Gastroesophageal sphincter (tissue), 4 donors: ENCODE measurements at regions not wholly inside any gene's neighbourhood (a gene's known extent, or its start where the extent isn't known, plus 50 kb on each side); places are given as distances from the start of the nearest gene placed in this dataset.
A peak's percentile ranks its signal among the peaks of the same experiment; 100 is the strongest.

Source experiments
- ATAC-seq: fragments of 150-250 bp; one replicate; pipeline ENCODE4 v1.9.1; 2016; ENCODE audit warnings: mild to moderate bottlenecking, moderate library complexity
- H3K27ac ChIP-seq, 4 donors: fragments of 200-600 bp; sonication (generic) in 3 of 4; 1 replicate in 3 of 4; 2 replicates in 1 of 4; pipeline ENCODE4 v1.5.1; 2016 to 2019
- H3K27me3 ChIP-seq: fragments of 200-600 bp; sonication (generic); one replicate; pipeline ENCODE4 v1.5.1; 2019
- H3K36me3 ChIP-seq, 2 donors: fragments of 200-600 bp; sonication (generic); one replicate each; pipeline ENCODE4 v1.5.1; 2019; ENCODE audit warnings: control low read depth in 1 of 2
- H3K4me1 ChIP-seq, 3 donors: fragments of 200-600 bp; sonication (generic); 1 replicate in 2 of 3; 2 replicates in 1 of 3; pipeline ENCODE4 v1.5.1; 2016 to 2019; ENCODE audit warnings: control low read depth in 2 of 3
- H3K4me3 ChIP-seq, 2 donors: fragments of 200-600 bp; sonication (generic); one replicate each; pipeline ENCODE4 v1.5.1; 2019; ENCODE audit warnings: mild to moderate bottlenecking in 1 of 2, moderate library complexity in 1 of 2
- H3K9me3 ChIP-seq, 3 donors: fragments of 200-600 bp; sonication (generic); one replicate each; pipeline ENCODE4 v1.5.1; 2017 to 2019; ENCODE audit warnings: control low read depth in 2 of 3
- EP300 ChIP-seq: sonication (generic); formaldehyde crosslinking; IDR thresholded peaks from one replicate; pipeline ENCODE4 v1.6.1; 2017; ENCODE audit warnings: antibody characterized with exemption, mild to moderate bottlenecking
- POLR2A ChIP-seq, 2 donors: fragments of 450-650 bp; IDR thresholded peaks; one replicate each; pipeline ENCODE4 v1.6.1; 2017; ENCODE audit warnings: antibody characterized with exemption in 2 of 2, mild to moderate bottlenecking in 2 of 2, moderate library complexity in 1 of 2
- POLR2AphosphoS5 ChIP-seq: sonication (generic); formaldehyde crosslinking; IDR thresholded peaks from one replicate; pipeline ENCODE4 v1.6.1; 2017; ENCODE audit warnings: antibody characterized with exemption
- WGBS, 2 donors: methylation state at CpG; one replicate each; pipeline ENCODE4 v1.1.5; 2018; ENCODE audit warnings: low coverage in 1 of 2; 5-methylcytosine and 5-hydroxymethylcytosine counted together
- TF ChIP-seq, protein P1 (sequence below), 4 experiments: fragments of 200-600 bp in 2 of 4; fragments of 450-650 bp in 2 of 4; sonication (generic) in 1 of 4; IDR thresholded peaks; one replicate each; pipeline ENCODE4 v1.5.1; 2017 to 2019; ENCODE audit warnings: antibody characterized with exemption in 4 of 4, mild to moderate bottlenecking in 2 of 4, moderate library complexity in 2 of 4

DNA sequence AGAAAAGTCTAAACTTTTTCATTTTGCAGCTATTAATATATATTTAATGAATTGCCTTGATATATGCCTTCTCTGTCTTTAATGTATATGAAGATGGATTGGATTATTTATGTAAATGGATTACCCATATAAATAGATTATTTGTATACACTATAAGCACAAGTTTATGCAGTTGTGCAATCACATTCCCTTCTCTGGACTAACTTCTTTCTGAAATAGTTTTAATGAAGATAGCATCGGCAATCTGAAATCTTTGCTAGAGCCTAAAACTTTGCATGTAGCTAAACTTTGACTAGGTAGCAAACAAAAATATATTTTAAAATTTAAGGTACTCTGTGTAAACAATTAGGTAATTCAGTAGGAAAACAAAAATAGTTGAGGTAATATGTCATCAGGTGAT, 127.8 kb downstream of the PCDH7 start:
- no peak overlapping the region for H3K4me3 ChIP-seq
- no peaks in the 10 kb centered on the region for H3K27me3 ChIP-seq
- no peak for ATAC-seq
- 50 to 67% methylated on average over 1 of the region's 1 CpG for WGBS, 2 donors
- peaks cover 0 to 54% (median 0%) of the 10 kb centered on the region in 3 donors for H3K4me1 ChIP-seq
- TF ChIP-seq, protein P1, sequence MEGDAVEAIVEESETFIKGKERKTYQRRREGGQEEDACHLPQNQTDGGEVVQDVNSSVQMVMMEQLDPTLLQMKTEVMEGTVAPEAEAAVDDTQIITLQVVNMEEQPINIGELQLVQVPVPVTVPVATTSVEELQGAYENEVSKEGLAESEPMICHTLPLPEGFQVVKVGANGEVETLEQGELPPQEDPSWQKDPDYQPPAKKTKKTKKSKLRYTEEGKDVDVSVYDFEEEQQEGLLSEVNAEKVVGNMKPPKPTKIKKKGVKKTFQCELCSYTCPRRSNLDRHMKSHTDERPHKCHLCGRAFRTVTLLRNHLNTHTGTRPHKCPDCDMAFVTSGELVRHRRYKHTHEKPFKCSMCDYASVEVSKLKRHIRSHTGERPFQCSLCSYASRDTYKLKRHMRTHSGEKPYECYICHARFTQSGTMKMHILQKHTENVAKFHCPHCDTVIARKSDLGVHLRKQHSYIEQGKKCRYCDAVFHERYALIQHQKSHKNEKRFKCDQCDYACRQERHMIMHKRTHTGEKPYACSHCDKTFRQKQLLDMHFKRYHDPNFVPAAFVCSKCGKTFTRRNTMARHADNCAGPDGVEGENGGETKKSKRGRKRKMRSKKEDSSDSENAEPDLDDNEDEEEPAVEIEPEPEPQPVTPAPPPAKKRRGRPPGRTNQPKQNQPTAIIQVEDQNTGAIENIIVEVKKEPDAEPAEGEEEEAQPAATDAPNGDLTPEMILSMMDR (IDR thresholded peaks at IDR 0.05): no peak
- no peak for TF ChIP-seq POLR2A (IDR thresholded peaks at IDR 0.05)
- TF ChIP-seq EP300: no peak
- TF ChIP-seq POLR2AphosphoS5: no peak
- no peaks in the 10 kb centered on the region for H3K36me3 ChIP-seq
- H3K27ac ChIP-seq: peak overlapping the region in 1 of 4 donors; percentile 56
- no peaks in the 10 kb centered on the region for H3K9me3 ChIP-seq

DNA sequence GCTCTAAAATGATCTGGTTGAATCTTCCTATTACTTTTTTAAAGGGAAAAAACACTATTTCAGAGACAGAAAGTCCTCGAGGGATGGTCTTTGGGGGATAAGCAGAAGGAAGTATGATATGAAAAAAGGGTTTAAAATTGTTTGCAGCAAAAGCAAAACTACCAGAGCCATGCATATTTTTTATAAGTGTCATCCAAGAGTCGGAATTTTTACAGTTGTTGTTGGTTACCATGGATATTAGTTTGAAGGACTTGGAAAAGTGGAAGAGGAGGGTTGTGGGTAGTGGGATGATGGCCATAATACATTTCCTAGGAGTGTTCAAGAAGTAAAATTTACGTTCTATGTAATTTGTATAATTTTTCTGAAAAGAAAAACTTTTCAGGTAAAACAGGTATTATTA, 134.4 kb downstream of the PCDH7 start:
- WGBS, 2 donors: 39 to 49% methylated on average over 3 of the region's 3 CpGs
- Histone ChIP-seq H3K27me3 (no peaks in the 10 kb centered on the region), H3K36me3 (no peaks in the 10 kb centered on the region), H3K9me3 (no peaks in the 10 kb centered on the region), H3K4me1 (peaks cover 0 to 68% (median 0%) of the 10 kb centered on the region in 3 donors), H3K27ac (no peak overlapping the region), H3K4me3 (no peak overlapping the region)
- TF ChIP-seq EP300: no peak
- ATAC-seq: no peak

DNA sequence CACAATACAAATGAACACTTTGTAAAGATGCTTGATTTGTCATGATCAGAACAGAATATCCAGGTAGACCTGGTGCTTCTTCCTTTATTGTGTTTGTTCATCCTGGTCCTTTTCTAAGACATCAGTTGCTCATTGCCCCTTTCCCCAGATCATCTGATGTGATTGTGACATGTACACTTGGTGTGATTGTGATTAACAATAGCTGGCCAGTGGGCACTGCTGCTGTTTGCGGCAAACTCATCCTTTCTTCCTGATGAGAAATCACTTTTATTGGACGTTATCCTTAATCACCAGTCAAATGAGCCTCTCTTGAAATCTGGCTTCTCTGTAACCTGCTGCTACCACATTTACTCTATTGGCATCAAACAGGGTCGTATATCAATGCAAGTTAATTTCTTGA, 135.1 kb downstream of the PCDH7 start:
- no peak for ATAC-seq
- no peaks in the 10 kb centered on the region for H3K9me3 ChIP-seq
- no peaks in the 10 kb centered on the region for H3K27me3 ChIP-seq
- TF ChIP-seq POLR2A (IDR thresholded peaks at IDR 0.05) (no peak), POLR2AphosphoS5 (no peak), EP300 (no peak)
- TF ChIP-seq, protein P1 (IDR thresholded peaks at IDR 0.05): no peak
- H3K4me1 ChIP-seq: peaks cover 0 to 64% (median 0%) of the 10 kb centered on the region in 3 donors
- H3K4me3 ChIP-seq: no peak overlapping the region
- H3K27ac ChIP-seq: no peak overlapping the region
- 71 to 84% methylated on average over 3 of the region's 3 CpGs for WGBS, 2 donors
- no peaks in the 10 kb centered on the region for H3K36me3 ChIP-seq

DNA sequence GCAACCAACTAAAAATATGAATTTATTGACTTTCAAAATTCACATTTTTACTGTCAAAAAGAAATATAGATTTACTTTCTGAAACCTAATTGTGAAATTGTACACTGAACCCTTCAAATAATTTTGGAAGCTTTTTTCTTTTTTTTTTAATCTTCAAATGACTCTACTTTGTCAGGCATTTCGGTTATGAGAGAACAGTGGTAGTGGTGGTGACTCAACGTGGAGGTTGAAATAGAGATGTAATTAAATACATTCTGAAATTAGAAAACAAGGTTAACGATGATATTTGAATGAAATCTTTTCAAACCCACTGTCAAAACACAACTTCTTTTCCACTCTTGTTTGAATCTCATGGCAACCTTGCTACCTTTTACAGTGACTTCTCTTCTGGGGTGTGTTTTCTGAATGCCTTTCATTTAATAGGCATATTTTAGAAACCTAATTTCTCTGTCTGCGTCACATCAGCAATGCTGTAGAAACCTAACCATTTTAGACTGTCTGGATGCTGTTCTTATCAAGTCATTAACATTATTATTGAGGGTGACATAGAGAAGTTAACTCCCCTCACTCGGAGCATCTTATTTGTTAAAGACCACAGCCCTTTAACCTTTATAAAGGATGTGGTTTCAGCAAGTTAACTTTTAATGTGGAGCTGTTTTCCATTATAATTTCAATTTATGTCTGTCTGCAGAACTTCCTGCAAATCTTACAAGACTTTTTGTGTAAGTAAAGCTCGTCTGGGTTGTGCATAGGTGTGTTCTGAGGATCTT, 136.8 kb downstream of the PCDH7 start:
- H3K9me3 ChIP-seq: no peaks in the 10 kb centered on the region
- no peak for ATAC-seq
- no peaks in the 10 kb centered on the region for H3K36me3 ChIP-seq
- WGBS, 2 donors: 34 to 57% methylated on average over 6 of the region's 6 CpGs
- H3K27me3 ChIP-seq: no peaks in the 10 kb centered on the region
- peak overlapping the region; percentile 15 to 43 (median 32) for H3K27ac ChIP-seq
- peaks cover 0 to 66% (median 4%) of the 10 kb centered on the region in 3 donors for H3K4me1 ChIP-seq
- H3K4me3 ChIP-seq: no peak overlapping the region
- TF ChIP-seq POLR2A (IDR thresholded peaks at IDR 0.05): no peak
- TF ChIP-seq EP300: no peak
- no peak for TF ChIP-seq POLR2AphosphoS5
- TF ChIP-seq, protein P1 (IDR thresholded peaks at IDR 0.05): no peak

DNA sequence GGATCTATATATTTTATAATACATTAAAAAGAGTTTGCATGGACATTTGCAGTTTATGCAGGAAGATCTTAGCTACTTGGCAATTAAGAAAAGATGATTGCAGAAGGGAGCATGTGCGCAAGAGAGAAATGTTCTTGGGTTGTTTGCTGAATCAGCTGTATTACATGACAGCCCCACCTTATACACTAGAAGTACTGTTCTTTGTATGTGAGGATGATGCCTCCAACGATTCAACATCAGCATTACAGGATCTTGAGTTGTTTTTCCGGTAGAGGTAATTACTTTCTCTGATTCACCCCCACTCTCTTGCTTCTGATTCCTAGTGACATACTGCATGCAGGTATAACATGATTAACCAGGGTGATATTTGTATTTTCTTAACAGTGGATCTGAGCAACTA, 140.8 kb downstream of the PCDH7 start:
- Histone ChIP-seq H3K27me3 (no peaks in the 10 kb centered on the region), H3K9me3 (no peaks in the 10 kb centered on the region), H3K27ac (no peak overlapping the region), H3K4me1 (peaks cover 6 to 85% (median 7%) of the 10 kb centered on the region in 3 donors), H3K36me3 (no peaks in the 10 kb centered on the region), H3K4me3 (no peak overlapping the region)
- no peak for ATAC-seq
- TF ChIP-seq, protein P1 (IDR thresholded peaks at IDR 0.05): no peak
- 49 to 90% methylated on average over 2 to 3 of the region's 3 CpGs for WGBS, 2 donors
